Tongue (tissue), 1 donor: ENCODE measurements at regions not wholly inside any gene's neighbourhood (a gene's known extent, or its start where the extent isn't known, plus 50 kb on each side); places are given as distances from the start of the nearest gene placed in this dataset.

Experiments
- DNase-seq: peaks from one replicate; pipeline ENCODE4 v3.0.0-alpha.2; 2015

DNA sequence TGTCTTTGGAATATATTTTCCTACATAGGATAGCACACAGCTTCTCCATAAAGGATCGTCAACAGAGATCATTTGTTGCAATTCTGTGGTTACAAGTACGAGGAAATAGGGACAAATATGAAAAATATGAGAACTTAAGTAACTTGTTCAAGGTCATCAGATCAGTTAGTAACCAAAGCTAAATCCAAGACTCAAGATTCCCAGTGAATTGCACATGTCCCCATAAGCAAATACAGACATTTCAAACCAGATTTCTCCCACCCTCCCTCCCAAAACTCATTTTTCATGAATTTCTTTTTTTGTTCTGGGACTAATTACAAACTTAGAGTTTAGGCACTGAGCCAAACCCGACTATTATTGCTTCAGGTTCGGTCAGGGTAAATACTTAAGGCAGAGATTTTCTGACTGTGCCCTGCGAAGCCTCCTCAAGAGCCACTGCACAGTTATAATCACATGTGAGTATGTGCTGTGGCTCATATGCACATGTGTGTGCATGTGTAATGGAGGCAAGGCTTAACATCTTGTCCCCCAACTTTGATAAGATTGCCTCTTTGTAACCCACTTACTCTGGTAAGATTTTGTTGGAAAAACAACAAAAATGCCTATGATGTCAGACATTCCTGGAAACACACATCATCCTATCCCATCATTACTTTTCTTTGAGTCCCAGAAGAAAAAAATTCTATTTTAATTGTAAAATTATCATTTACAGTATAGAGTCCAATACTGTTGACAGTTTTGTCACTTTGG is 216.2 kb downstream of the CD83 start:
- DNase-seq = no peak

DNA sequence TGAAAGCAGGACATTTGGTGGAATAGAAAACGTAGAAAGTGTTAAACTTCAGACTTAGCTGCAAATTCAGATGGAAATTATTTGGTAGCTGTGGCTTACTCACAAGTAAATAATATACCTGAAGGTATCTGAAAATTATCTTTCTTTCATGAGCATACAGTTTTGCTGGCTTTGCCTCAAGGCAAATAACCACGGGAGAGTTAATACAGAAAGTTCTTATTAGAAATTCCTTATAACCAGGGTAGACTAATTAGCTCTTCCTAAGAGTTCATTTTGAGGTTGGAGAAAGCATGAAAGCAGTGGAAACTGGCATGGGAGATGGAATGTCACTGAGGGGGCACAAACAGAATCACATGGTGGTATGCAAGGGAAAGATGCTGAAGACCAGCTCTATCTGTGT is 217.5 kb downstream of the CD83 start:
- DNase-seq = no peak

DNA sequence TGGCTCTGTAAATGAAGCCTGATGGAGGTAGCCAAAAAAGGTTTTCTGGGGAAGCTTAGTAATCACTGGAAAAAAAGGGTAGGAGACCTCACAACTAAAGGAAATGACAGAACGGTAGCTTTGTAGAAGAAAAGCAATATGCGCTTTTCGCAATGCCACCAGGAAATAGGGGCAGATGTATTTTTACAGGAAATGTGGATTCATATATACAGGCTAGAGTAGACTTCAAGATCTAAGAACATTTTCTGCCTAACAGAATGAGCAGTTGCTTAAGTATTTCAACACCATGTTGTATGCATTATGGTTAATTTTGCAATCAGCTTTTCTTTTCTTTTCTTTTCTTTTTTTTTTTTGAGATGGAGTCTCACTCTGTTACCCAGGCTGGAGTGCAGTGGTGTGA is 219.6 kb downstream of the CD83 start:
- no peak for DNase-seq

DNA sequence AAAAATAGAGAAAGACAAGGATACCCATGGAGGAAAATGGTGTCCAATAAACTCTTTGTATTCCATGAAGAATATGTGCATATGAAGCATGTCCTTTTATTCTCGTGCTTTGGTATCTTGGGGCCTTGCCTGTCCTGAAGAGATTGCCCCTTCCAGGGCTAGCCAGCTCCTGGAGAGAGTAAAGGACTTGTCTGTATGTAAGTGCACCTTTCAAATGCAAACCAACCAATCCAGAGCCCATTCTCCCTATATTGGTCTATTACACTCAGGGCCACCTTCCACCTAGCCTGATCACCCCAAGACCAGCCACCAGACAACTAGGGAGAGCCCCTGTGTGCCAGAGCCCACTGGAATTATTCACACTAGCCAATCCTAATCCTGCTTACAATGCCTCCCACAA is 221.6 kb downstream of the CD83 start:
- no peak for DNase-seq

DNA sequence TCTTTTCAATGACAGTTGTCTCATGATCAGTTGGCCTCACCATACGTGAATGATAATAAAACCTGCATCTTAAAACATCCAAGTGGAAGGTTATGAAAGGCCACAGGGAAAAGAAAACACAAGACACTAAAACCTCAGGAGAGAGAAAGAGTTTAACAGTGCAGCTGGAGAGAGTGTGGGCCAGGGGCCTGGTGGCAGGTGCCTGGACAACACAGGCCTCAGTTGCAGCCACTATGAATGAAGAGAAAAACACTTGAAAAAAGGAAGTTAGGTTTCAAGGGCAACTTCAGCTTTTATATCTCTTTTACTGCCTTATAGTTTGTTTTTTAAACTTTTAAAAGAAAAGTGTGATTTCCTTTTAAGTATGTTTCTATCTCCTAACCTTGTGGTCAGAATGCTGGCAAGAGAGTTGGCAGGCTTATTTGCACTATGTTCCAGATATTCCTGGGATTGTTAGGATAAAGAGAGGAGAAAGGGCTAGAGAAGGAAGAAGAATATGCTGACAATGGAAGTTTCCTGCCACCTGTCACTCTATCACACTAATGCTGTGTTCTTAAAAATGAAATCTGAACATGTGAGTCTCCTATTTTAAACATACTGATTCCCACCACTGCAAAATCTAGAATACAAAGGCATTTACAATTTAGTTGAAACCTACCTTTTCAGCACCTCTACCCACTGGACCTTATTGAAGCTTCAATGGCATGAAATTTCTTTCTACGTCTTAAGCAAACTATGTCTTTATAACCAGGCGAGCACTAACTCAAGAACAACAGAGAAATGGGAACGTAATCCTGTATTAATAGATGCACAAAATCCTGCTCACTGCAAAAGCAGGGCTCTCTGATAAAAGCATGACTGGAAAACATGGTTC is 222.4 kb downstream of the CD83 start:
- no peak for DNase-seq

DNA sequence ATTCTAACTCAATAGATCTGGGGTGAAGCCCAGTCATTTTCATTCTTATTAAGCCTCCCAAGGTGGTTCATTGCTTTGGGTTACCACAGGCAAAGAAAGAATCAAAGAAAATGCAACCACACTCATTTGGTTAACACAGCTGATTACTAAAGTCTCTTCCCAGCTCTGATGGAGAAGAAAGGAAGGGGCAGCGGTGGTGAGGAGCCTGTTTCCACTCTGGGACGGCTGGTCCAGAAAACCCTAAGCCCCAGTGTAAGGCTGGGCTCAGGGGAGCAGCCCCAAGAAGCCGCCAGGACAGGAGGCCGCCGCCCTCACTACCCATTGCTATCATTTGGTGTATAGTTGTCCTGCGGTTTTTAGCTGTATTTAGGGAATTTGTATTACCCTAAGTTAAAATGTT is 226.9 kb downstream of the CD83 start:
- DNase-seq = no peak

DNA sequence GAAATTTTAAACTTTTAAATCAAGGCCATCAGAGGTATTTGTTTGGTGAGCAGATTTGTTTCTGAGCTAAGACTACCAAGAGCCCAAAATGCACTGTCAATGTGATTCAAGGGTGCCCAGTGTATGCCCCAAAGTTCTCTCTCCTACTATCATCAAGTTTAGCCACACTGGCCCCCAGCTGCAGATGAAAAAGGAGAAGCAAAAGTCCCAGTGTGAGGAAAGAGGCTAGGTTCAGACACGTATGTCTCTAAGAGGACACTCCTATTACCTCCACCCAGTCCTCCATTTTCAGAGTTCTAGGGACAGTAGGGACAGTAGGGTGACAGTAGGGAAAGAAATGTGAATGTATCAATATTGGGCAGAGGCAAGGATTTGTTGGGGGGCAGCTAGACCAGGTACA is 230.8 kb downstream of the CD83 start:
- no peak for DNase-seq

DNA sequence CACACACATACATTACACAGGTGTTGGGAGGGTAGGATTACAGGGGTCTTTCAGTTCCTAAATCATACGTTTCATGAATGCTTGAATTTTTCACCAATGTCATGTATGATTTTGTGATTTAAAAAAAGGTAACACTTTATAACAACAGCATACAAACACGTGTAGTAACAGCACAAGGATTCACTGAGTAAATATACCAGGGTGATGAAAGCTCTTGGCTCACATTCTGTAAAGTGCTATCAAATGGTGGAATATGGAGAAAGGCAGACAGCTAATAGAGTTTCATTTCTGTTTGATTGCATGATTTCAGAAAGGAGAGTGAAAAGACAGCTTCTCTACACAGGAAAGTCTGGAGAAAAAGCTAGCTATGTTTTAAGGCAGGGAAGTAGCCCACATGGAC is 231.9 kb downstream of the CD83 start:
- DNase-seq = peak; percentile 13

DNA sequence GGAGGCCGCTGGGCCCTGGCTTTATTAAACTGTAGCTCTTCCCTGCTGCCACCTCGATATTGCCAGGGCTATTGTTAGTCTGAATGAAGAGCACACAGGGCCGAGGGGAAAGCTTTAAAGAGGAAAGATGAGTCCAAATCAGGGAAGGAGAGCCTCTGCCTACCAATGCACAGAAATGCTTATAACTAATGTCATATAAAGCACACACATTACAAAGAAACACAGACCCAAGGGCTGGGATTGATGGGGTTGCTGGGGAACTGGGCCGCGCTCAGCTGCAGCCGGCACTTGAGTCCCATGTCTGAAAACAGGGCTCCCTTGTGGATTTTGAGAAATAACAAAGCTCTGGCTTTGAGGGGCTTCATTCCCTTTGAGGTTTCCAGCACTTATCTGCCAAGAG is 232.6 kb downstream of the CD83 start:
- DNase-seq = no peak

DNA sequence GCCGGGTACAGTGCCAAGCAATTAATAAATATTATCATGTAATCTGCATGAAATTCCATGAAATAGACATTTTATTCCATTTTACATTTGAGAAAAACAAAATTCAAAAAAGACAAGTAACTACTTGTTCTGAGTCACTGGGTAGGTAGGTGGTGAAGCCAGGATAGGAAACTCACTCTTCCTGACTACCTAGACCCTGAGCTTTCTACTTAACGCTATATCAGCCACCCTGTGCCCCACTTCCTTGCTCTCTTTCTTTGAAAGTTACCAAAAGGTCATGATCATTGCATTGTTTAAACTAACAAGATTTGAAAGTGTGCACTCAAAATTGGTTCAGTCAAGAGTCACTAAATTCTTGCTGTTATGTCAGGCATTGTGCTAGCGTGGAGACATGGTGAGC is 235.7 kb downstream of the CD83 start:
- no peak for DNase-seq

DNA sequence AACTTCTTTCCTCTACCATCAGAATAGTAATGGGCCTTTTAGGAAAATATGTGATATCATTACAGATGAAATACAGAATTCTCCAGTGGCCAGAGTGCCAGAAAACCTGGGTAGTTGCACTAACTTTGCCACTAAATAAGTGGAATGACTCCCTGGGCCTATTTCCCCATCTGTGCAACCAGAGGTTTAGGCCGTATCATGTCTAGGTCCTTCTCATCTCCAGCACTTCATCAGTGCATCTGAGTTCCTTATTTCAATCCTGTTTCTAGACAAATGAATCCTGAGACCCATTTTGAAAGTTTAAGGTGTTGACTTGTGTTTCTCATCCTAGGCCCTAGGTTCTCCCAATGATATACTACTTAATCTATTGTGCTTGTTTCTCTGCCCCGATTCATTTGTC is 236.2 kb downstream of the CD83 start:
- DNase-seq = no peak

DNA sequence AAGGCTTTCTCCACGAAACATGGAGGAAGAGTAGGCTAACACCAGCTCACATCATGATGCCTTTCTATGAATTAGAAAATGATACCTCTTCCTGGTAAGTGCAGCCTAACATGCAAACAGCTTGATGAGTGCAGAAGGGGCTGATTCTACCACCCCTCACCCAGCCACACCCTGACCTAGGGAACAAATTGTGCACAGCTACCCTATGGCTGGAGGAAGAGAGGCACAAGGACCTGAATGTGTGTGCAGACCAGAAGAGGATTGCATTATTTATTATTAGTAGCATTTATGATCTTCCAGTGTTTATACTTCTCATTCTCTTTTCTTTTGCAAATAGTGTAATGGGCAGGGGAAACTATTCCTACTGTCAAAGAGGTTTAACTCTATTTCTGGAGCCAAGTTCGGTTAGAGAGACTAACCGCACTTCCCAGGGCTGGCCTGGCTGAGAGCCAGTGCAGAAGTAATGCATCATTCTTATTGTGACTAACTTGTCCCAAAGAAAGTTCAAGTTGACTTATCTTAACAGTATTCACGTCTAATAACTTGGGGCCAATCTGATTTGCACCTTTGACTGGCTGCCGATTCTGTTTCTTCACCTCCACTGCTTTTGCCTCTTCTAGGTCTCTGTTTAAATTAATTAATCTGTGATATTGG is 237.5 kb downstream of the CD83 start:
- peak; percentile 53 for DNase-seq

DNA sequence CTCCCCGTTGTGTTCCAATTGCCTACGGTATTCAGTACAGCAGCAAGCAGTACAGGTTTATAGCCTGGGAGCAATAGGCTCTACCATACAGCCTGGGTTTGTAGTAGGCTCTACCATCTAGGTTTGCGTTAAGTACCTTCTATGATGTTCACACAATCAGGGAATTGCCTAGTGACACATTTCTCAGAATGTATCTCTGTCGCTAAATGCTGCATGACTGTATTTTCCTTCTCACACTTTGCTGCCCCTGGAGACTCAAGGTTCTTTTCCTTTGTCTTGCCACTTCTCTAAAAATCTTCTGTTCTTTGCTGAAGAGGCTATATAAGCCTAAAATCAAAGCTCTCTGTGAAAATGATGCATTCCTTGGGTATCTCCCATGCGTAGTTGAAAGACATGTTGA is 241.9 kb downstream of the CD83 start:
- DNase-seq = no peak

DNA sequence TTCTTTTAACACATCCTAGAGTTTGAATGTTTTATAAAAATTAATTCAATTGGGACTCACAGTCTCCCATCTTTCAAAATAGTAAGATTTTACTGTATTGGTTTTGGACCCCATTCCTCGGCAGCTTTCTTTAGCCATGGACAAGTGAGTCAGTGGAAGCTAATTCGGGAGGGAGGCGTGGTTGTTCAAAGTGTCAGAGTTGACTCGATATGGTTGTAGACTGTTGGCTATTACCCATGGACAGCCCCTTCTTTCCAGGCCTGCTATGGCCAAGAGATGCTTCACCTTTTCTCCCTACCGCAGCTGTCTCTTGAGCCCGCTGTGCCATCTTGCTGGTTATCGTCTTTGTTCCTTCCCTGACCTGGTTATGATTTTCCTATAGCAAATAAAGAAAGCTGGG is 243.0 kb downstream of the CD83 start:
- no peak for DNase-seq

DNA sequence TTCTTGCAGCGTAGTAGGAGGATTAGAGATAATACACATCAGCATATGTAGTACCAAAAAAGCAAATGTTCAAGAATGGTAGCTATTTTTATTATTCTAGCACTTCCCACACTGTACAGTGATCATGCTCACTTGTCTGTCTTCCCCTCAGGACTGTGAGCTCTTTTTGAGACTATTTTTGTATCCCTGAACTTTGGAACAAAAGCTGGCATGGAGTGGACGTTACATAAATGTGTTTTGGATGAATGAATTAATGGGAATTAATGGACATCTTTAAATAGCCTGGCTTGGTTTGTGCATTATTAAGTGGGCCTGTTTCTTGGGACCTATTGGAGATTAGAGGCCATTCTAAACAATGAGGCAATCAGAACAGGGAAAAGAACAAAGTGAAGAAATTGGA is 243.7 kb downstream of the CD83 start:
- DNase-seq = no peak

DNA sequence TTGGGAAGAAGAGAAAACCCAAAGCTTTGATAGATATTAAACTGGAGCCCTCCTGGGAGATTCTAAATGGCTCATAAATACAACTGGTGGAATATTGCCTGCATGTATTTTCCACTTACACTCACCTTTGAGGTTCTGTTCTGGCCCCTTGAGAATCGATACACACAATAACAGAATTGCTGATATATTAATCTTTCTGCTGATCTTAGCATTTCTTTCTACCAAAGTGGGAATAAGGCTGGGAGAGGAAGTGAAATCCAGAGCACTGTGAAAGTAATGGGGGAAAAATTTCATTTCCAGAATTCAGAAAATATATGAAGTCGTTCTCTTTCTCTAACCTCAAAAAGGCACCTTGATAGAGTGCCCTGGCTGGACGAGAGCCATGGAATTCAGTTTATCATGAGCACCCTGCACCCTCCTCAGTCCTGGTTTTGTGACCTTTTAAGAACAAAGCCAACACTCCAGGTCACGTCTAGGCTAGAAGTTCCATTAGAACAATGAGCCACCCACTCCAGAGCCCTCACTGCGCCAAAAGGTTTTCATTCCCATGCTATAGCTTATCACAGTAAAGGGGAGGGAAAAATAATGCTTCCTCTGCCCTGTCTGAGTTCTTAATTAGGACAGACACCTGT is 244.5 kb downstream of the CD83 start:
- no peak for DNase-seq

DNA sequence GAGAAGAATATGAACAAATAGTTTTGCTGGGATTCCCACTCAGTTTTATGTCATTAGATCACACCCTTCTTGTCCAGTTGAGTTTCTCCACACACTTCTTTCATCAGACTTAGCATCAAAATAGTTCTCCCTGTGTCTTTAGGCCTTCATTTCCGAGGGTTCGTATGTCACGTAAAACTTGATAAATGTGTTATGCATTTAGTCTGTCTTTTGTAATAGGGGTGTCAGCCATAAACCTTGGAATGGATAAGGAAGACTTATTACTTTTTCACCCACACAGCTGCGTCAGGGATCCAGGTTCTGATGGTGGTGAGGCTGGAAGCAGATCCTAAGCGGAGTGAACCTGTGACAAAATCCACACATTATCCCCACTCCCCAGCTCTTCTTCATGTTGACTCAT is 246.8 kb downstream of the CD83 start:
- no peak for DNase-seq

DNA sequence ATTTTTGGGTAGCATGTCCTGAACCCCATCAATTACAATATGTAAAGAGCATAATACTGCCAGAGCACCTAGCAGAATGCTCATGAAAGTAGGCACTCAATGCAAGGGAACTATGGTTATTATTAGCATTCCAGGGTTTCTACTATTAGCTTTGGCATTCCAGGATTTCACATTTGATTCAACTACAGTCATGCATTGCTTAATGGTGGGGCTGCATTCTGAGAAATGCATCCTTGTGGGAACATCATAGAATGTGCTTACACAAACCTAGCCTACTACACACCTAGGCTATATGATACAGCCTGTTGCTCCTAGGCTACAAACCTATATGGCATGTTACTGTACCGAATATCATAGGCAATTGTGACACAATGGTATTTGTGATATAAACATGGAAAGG is 247.8 kb downstream of the CD83 start:
- no peak for DNase-seq

DNA sequence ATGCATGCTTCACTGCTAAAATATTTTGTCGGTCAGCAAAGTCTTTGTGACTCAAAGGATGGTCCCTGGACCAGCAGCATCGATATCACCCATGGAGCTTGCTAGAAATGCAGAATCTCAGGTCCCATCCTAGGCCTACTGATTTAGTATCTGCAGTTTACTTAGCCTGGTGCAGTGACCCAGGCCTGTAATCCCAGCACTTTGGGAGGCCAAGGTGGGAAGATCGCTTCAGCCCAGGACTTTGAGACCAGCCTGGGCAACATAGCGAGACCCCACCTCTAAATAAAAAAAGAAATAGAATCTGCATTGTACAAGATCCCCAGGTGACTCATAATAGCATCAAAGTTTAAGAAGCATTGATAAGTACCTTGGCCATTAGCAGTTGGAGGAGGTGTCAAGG is 248.7 kb downstream of the CD83 start:
- no peak for DNase-seq

DNA sequence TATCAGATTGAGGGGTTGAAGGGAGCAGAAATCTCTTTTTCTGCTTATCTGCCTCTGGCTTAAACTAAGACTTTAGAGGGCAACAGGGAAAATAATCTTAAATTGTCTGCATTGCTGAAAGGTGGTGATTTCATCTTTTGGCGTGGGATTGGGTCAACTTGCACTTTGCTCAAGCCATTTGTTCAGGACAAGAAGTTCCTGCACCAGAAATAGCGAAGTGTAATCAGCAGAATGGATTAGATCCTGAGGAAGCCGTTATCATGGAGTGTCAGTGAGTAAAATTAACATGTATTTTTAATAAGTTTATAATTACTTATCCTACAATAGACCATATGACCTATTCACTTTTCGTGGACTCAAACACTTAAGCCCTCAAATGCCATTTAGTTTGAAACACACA is 249.3 kb downstream of the CD83 start:
- no peak for DNase-seq

DNA sequence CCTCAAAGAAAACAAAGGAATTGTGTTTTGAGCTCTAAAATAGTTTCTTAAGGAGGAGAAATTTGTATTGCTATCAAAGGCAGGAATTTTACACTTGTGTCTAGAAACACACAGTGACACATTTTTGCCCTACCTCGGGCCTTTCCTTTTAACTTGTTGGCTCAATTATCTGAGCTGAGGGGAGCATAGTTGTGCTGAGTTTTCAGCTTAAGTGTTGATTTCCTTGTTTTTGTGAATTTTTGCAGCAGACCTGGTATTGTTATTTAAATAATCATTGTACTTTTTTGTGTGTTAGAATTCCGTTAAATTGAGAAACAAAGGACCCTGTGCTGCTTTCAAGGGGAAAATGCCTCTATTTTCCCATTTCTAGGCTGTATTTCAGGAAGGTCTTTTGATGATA is 249.7 kb downstream of the CD83 start:
- no peak for DNase-seq

DNA sequence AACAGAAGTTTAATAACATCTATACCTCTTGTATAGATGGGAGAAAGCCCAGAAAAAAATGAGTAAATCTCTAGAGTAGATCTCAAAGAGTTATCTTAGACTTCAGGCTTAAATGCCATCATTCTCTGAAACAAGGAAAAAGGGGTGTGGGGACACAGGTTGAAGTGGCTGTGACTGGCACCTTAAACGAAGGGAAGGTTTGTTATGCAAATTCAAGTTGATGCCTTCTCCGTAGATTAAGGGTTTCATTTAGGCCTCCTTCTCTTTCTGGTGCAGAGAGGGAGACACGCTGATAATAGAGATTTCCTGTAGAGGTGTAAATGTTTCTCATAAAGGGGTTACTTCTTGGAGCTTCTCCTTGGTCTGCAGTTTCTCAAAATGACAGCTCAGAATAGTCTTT is 252.1 kb downstream of the CD83 start:
- DNase-seq = no peak

DNA sequence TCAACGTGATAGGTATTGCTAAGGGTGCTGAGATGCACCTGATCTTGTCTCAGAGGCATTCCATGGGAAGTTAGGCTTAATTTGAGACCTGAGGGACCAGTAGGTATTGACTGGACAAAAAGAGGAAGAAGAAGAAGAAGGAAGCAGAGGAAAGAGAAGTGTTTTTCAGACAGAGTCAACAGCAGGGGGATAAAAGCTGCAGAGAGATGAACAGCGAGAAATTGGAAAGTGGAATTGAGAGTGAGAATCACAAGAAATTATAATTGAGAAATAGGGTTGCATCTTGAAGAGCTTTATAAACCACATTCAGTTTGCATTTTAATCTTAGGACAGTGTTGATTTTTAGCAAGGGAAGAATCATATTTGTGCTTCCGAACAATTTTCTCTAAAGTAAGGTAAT is 254.0 kb downstream of the CD83 start:
- DNase-seq = no peak
